ENCODE measurements at regions not wholly inside any gene's neighbourhood (a gene's known extent, or its start where the extent isn't known, plus 50 kb on each side); places are given as distances from the start of the nearest gene placed in this dataset.

DNA sequence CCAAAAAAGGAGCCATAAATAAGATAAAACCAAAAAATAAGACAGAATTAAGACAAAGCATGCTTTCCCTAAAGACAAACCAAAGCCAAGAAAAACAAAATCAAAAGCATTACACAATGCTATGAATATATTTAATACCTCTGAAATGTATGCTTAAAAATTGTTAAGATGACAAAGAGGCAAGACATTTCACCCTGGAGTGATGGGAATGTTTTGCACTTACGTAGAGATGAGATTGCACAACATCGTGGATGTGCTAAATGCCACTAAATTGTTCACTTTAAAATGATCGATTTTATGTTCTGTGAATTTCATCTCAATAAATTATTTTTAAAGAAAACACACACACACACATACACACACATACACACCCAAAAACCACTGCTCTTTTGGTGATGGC lies 386.6 kb upstream of the KLHL29 start:
- TF ChIP-seq, protein P1, sequence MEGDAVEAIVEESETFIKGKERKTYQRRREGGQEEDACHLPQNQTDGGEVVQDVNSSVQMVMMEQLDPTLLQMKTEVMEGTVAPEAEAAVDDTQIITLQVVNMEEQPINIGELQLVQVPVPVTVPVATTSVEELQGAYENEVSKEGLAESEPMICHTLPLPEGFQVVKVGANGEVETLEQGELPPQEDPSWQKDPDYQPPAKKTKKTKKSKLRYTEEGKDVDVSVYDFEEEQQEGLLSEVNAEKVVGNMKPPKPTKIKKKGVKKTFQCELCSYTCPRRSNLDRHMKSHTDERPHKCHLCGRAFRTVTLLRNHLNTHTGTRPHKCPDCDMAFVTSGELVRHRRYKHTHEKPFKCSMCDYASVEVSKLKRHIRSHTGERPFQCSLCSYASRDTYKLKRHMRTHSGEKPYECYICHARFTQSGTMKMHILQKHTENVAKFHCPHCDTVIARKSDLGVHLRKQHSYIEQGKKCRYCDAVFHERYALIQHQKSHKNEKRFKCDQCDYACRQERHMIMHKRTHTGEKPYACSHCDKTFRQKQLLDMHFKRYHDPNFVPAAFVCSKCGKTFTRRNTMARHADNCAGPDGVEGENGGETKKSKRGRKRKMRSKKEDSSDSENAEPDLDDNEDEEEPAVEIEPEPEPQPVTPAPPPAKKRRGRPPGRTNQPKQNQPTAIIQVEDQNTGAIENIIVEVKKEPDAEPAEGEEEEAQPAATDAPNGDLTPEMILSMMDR (IDR thresholded peaks at IDR 0.05): no peak
- no peak for TF ChIP-seq ESRRA (IDR thresholded peaks at IDR 0.05; ENCODE audit: borderline replicate concordance, low read length)
- TF ChIP-seq, protein P2, sequence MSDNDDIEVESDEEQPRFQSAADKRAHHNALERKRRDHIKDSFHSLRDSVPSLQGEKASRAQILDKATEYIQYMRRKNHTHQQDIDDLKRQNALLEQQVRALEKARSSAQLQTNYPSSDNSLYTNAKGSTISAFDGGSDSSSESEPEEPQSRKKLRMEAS (IDR thresholded peaks at IDR 0.05): no peak
- no peak for TF ChIP-seq MAZ (IDR thresholded peaks at IDR 0.05; ENCODE audit: borderline replicate concordance, low read depth, low read length)
- TF ChIP-seq POLR2A (IDR thresholded peaks at IDR 0.05; ENCODE audit: low read length): no peak
- TF ChIP-seq GATA3 (IDR thresholded peaks at IDR 0.05; ENCODE audit: borderline replicate concordance): no peak
- no peak for TF ChIP-seq EP300 (IDR thresholded peaks at IDR 0.05)
